Nephron (organoid): ENCODE measurements at regions not wholly inside any gene's neighbourhood (a gene's known extent, or its start where the extent isn't known, plus 50 kb on each side); places are given as distances from the start of the nearest gene placed in this dataset.

Experiments
- H3K27ac Mint-ChIP-seq, 3 experiments: 2 replicates each; pipeline ENCODE4 v1.8.0; 2020; ENCODE audit warnings: mixed read lengths in 3 of 3, mild to moderate bottlenecking in 2 of 3, moderate library complexity in 1 of 3
- H3K27me3 Mint-ChIP-seq: 2 replicates; pipeline ENCODE4 v1.8.0; 2021; ENCODE audit warnings: low read depth, mild to moderate bottlenecking, moderate library complexity, mixed read lengths
- H3K36me3 Mint-ChIP-seq: 2 replicates; pipeline ENCODE4 v1.8.0; 2020; ENCODE audit warnings: low read depth, mixed read lengths
- H3K4me1 Mint-ChIP-seq: 2 replicates; pipeline ENCODE4 v1.8.0; 2020; ENCODE audit warnings: mixed read lengths
- H3K4me3 Mint-ChIP-seq, 3 experiments: 2 replicates each; pipeline ENCODE4 v1.8.0; 2020; ENCODE audit warnings: mild to moderate bottlenecking in 3 of 3, mixed read lengths in 3 of 3, moderate library complexity in 2 of 3
- H3K9me3 Mint-ChIP-seq: 2 replicates; pipeline ENCODE4 v1.8.0; 2020; ENCODE audit warnings: mixed read lengths
- TF ChIP-seq, protein P1 (sequence below), 3 experiments: fragments of 200-600 bp; sonication (generic); IDR thresholded peaks; one replicate each; pipeline ENCODE4 v1.5.0; 2021; ENCODE audit warnings: antibody characterized with exemption in 3 of 3; ENCODE audit not compliant: unreplicated experiment in 3 of 3

DNA sequence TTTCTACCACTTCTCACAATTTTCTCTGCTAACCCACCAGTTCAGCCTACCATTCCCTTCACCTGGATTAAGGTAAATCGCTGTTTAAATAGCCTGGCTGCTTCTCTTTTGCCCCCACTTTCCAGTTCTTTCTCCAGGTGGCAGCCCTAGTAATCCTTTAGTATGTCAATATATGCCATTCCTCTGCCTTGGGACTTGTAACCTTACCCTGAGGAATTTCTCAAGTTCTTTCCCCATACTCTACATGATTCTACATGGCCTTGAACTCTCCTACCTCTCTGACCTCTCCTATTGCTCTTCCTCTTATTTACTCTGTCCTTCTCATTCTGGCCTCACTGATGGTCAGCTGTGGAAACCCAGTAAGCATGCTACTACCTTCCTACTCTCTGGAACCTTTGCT, 546.0 kb downstream of the PLA2G4A start:
- H3K9me3 Mint-ChIP-seq = no peaks in the 10 kb centered on the region
- H3K27me3 Mint-ChIP-seq = no peaks in the 10 kb centered on the region
- H3K36me3 Mint-ChIP-seq = no peaks in the 10 kb centered on the region
- no peaks in the 10 kb centered on the region for H3K4me1 Mint-ChIP-seq
- no peak overlapping the region for H3K4me3 Mint-ChIP-seq
- H3K27ac Mint-ChIP-seq = no peak overlapping the region
- TF ChIP-seq, protein P1, sequence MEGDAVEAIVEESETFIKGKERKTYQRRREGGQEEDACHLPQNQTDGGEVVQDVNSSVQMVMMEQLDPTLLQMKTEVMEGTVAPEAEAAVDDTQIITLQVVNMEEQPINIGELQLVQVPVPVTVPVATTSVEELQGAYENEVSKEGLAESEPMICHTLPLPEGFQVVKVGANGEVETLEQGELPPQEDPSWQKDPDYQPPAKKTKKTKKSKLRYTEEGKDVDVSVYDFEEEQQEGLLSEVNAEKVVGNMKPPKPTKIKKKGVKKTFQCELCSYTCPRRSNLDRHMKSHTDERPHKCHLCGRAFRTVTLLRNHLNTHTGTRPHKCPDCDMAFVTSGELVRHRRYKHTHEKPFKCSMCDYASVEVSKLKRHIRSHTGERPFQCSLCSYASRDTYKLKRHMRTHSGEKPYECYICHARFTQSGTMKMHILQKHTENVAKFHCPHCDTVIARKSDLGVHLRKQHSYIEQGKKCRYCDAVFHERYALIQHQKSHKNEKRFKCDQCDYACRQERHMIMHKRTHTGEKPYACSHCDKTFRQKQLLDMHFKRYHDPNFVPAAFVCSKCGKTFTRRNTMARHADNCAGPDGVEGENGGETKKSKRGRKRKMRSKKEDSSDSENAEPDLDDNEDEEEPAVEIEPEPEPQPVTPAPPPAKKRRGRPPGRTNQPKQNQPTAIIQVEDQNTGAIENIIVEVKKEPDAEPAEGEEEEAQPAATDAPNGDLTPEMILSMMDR (IDR thresholded peaks at IDR 0.05; ENCODE audit: unreplicated experiment in 3 of 3) = no peak

GRCh38 chr1:187383366-187383765, 554.6 kb downstream of the PLA2G4A start:
- H3K9me3 Mint-ChIP-seq = no peaks in the 10 kb centered on the region
- no peaks in the 10 kb centered on the region for H3K4me1 Mint-ChIP-seq
- H3K36me3 Mint-ChIP-seq = no peaks in the 10 kb centered on the region
- peaks cover 4% of the 10 kb centered on the region for H3K27me3 Mint-ChIP-seq
- TF ChIP-seq, protein P1 (IDR thresholded peaks at IDR 0.05; ENCODE audit: unreplicated experiment in 3 of 3) = no peak
- H3K27ac Mint-ChIP-seq = no peak overlapping the region
- no peak overlapping the region for H3K4me3 Mint-ChIP-seq

DNA sequence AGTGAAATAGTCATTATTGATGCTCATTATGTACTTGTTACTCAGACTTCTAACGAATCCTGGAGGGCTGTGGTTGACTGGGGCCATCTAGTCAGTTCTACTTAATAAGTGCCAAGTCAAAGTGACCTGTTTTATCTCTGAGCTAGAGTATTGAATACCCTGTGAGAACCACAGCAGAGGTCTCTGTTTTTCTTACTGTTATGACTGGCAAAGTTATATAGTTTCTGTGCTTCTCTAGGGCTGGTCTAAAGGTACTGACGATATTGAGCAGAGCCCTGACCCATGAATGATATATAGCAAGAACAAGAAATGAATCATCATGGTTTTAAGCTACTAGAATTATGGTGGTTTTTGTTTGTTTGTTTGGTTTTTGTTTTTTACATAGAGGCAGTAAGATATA, 555.8 kb downstream of the PLA2G4A start:
- H3K27me3 Mint-ChIP-seq = peaks cover 4% of the 10 kb centered on the region
- TF ChIP-seq, protein P1 (IDR thresholded peaks at IDR 0.05; ENCODE audit: unreplicated experiment in 3 of 3) = no peak
- no peaks in the 10 kb centered on the region for H3K4me1 Mint-ChIP-seq
- H3K36me3 Mint-ChIP-seq = no peaks in the 10 kb centered on the region
- no peak overlapping the region for H3K27ac Mint-ChIP-seq
- no peaks in the 10 kb centered on the region for H3K9me3 Mint-ChIP-seq
- H3K4me3 Mint-ChIP-seq = no peak overlapping the region

DNA sequence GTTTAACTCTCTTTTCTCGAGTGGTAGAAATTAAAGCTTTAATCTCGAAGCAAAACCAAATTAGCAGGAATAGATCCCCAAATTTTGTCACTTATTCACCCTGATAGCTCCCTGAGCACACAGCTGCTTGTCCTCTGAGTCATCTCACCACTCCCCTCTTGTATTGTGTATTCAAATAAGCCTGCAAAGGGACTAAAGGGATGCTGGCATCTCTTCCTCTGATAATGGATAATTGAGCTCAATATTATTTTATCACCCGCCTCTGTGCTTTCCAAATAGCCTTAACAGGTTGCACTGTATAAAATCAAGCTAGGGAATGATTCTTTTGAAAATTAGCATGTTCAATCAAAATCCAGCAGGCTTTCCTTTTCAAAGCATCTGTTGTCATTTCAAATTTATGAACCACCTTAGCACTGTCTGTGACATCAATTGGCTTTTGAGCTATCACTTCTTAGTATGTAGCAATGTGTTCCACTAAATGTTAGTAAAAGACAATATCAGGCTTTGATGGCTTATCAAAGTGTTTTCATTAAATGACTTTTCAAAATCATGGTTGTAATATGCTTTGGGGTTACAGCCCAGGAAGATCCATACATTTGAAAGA, 561.6 kb downstream of the PLA2G4A start:
- H3K4me1 Mint-ChIP-seq = no peaks in the 10 kb centered on the region
- peaks cover 4% of the 10 kb centered on the region for H3K27me3 Mint-ChIP-seq
- H3K4me3 Mint-ChIP-seq = no peak overlapping the region
- H3K9me3 Mint-ChIP-seq = no peaks in the 10 kb centered on the region
- TF ChIP-seq, protein P1 (IDR thresholded peaks at IDR 0.05; ENCODE audit: unreplicated experiment in 3 of 3) = no peak
- H3K27ac Mint-ChIP-seq = no peak overlapping the region
- no peaks in the 10 kb centered on the region for H3K36me3 Mint-ChIP-seq

GRCh38 chr1:187396226-187396625, 567.5 kb downstream of the PLA2G4A start:
- Mint-ChIP-seq H3K4me1 (peaks cover 8% of the 10 kb centered on the region), H3K27me3 (no peaks in the 10 kb centered on the region), H3K27ac (peak overlapping the region; percentile 41 to 69 (median 63)), H3K36me3 (no peaks in the 10 kb centered on the region), H3K4me3 (no peak overlapping the region), H3K9me3 (peaks cover 19% of the 10 kb centered on the region)
- TF ChIP-seq, protein P1 (IDR thresholded peaks at IDR 0.05; ENCODE audit: unreplicated experiment in 3 of 3) = no peak
